SU-DHL-6 (cell line): ENCODE measurements at regions not wholly inside any gene's neighbourhood (a gene's known extent, or its start where the extent isn't known, plus 50 kb on each side); places are given as distances from the start of the nearest gene placed in this dataset.

ENCODE experiments used
- EZH2phosphoT487 ChIP-seq: fragments of 200-600 bp; sonication (generic), shearing (Covaris generic); conservative IDR thresholded peaks from 2 replicates; pipeline ENCODE4 v1.6.1; 2018; ENCODE audit warnings: mild to moderate bottlenecking, antibody characterized with exemption, low read length, moderate library complexity, mixed read lengths
- TF ChIP-seq, protein P1 (sequence below): fragments of 200-600 bp; sonication (generic); IDR thresholded peaks from one replicate; pipeline ENCODE4 v1.5.1; 2017; ENCODE audit warnings: antibody characterized with exemption, mild to moderate bottlenecking, low read length, moderate library complexity; ENCODE audit not compliant: insufficient read depth, poor library complexity, severe bottlenecking

DNA sequence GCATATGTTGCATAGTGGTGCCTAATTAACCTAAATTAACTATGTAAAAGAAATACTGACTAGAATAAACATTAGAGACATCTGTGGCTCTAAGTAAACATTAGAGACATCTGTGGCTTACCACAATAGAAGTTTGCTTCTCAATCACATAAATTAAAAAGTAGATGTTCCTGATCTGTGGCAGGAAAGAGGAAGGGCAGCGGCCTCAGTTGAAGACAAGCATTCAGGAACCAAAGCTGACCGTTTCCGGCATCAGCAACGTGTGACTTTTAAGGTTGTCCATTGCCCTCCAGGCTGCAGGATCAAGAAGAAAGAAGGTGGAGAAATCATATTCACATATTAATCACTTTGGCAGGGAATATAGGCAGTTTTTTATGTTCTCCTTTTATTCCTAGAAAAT is 336.3 kb upstream of the TRAM1L1 start:
- TF ChIP-seq EZH2phosphoT487: no peak
- TF ChIP-seq, protein P1, sequence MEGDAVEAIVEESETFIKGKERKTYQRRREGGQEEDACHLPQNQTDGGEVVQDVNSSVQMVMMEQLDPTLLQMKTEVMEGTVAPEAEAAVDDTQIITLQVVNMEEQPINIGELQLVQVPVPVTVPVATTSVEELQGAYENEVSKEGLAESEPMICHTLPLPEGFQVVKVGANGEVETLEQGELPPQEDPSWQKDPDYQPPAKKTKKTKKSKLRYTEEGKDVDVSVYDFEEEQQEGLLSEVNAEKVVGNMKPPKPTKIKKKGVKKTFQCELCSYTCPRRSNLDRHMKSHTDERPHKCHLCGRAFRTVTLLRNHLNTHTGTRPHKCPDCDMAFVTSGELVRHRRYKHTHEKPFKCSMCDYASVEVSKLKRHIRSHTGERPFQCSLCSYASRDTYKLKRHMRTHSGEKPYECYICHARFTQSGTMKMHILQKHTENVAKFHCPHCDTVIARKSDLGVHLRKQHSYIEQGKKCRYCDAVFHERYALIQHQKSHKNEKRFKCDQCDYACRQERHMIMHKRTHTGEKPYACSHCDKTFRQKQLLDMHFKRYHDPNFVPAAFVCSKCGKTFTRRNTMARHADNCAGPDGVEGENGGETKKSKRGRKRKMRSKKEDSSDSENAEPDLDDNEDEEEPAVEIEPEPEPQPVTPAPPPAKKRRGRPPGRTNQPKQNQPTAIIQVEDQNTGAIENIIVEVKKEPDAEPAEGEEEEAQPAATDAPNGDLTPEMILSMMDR: no peak
